ENCODE measurements at regions not wholly inside any gene's neighbourhood (a gene's known extent, or its start where the extent isn't known, plus 50 kb on each side); places are given as distances from the start of the nearest gene placed in this dataset.

DNA sequence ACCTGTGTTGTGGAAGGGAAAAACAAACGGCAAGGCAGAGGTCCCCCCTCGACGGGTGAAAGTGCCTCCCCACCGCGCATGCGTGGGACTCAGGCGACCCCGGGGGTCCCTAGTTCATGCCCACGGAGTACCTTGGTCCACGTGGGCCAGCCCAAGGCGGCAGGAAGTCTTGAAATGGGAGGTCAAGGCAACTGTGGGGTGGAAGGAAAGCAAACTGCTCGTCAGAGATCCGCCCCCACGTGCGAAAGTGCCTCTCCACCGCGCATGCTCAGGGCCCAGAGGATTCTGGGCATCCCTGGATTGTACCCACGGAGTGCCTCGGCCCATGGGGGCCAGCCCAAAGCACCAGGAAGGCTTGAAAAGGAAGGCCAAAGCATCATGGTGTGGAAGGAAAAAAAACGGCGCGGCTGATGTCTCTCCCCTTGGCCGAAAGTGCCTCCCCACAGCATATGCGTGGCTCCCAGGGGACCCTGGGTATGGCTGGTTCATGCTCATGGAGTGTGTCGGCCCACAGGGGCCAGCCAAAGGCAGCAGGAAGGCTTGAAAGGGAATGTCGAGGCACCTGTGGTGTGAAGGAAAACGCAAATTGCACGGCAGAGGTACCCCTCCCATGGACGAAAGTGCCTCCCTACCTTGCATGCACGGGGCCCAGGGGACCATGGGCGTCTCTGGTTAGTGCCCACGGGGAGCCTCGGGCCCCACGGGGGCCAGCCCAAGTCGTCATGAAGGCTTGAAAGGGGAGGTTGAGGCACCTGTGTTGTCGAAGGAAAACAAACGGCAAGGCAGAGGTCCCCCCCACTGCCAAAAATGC lies 369.7 kb downstream of the ALG10 start:
- Histone ChIP-seq H3K4me3 (no peak overlapping the region), H3K36me3 (ENCODE audit: insufficient read depth in 1 of 2, low read depth in 1 of 2) (no peaks in the 10 kb centered on the region), H3K4me1 (no peaks in the 10 kb centered on the region), H3K27ac (no peak overlapping the region), H3K9me3 (no peaks in the 10 kb centered on the region), H3K27me3 (ENCODE audit: insufficient read depth in 3 of 3, low read length in 2 of 3) (peaks cover 0 to 3% (median 0%) of the 10 kb centered on the region in 3 donors)
- no peak for ATAC-seq
- DNase-seq: peak; percentile 3 to 12
- TF ChIP-seq, protein P1, sequence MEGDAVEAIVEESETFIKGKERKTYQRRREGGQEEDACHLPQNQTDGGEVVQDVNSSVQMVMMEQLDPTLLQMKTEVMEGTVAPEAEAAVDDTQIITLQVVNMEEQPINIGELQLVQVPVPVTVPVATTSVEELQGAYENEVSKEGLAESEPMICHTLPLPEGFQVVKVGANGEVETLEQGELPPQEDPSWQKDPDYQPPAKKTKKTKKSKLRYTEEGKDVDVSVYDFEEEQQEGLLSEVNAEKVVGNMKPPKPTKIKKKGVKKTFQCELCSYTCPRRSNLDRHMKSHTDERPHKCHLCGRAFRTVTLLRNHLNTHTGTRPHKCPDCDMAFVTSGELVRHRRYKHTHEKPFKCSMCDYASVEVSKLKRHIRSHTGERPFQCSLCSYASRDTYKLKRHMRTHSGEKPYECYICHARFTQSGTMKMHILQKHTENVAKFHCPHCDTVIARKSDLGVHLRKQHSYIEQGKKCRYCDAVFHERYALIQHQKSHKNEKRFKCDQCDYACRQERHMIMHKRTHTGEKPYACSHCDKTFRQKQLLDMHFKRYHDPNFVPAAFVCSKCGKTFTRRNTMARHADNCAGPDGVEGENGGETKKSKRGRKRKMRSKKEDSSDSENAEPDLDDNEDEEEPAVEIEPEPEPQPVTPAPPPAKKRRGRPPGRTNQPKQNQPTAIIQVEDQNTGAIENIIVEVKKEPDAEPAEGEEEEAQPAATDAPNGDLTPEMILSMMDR (IDR thresholded peaks at IDR 0.05): no peak
- intact Hi-C loops (cut with DNase I): no loop called here
- WGBS, 3 donors: 64 to 67% (median 65%) methylated on average over 36 to 37 of the region's 37 CpGs

DNA sequence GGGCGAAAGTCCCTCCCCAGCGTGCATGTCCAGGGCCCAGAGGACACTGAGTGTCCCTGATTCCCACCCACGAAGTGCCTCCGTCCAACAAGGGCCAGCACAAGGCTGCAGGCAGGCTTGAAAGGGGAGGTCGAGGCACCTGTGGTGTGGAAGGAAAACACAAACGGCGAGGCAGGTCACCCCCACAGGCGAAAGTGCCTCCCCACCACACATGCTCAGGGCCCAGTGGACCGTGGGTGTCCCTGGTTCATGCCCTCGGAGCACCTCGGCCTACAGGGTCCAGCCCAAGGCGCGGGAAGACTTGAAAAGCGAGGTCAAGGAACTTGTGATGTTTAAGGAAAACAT lies 370.4 kb downstream of the ALG10 start:
- Histone ChIP-seq H3K9me3 (no peaks in the 10 kb centered on the region), H3K4me3 (no peak overlapping the region), H3K27me3 (ENCODE audit: insufficient read depth in 3 of 3, low read length in 2 of 3) (peaks cover 0 to 3% (median 0%) of the 10 kb centered on the region in 3 donors), H3K27ac (no peak overlapping the region), H3K36me3 (ENCODE audit: insufficient read depth in 1 of 2, low read depth in 1 of 2) (no peaks in the 10 kb centered on the region), H3K4me1 (no peaks in the 10 kb centered on the region)
- intact Hi-C loops (cut with DNase I): no loop called here
- 69 to 79% (median 76%) methylated on average over 14 of the region's 14 CpGs for WGBS, 3 donors
- TF ChIP-seq, protein P1 (IDR thresholded peaks at IDR 0.05): no peak
- DNase-seq (no peak), ATAC-seq (no peak)

- intact Hi-C loops (cut with DNase I): no loop called here
- 58 to 64% (median 63%) methylated on average over 35 of the region's 35 CpGs for WGBS, 3 donors
Measured at GRCh38 chr12:34393086-34393820, 371.0 kb downstream of the ALG10 start.

GRCh38 chr12:34393821-34394150 lies 371.5 kb downstream of the ALG10 start:
- intact Hi-C loops (cut with DNase I): no loop called here
- H3K27me3 ChIP-seq (ENCODE audit: insufficient read depth in 3 of 3, low read length in 2 of 3): peaks cover 0 to 3% (median 0%) of the 10 kb centered on the region in 3 donors
- no peak overlapping the region for H3K4me3 ChIP-seq
- no peak for ATAC-seq
- DNase-seq: peak; percentile 8 to 37
- no peaks in the 10 kb centered on the region for H3K4me1 ChIP-seq
- WGBS, 3 donors: 53 to 68% (median 65%) methylated on average over 9 to 10 of the region's 10 CpGs
- no peak overlapping the region for H3K27ac ChIP-seq
- TF ChIP-seq, protein P1 (IDR thresholded peaks at IDR 0.05): no peak
- no peaks in the 10 kb centered on the region for H3K9me3 ChIP-seq
- no peaks in the 10 kb centered on the region for H3K36me3 ChIP-seq (ENCODE audit: insufficient read depth in 1 of 2, low read depth in 1 of 2)

More at GRCh38 chr12:34393086-34393820, 371.0 kb downstream of the ALG10 start:
- Histone ChIP-seq H3K9me3 (no peaks in the 10 kb centered on the region), H3K4me3 (no peak overlapping the region), H3K36me3 (ENCODE audit: insufficient read depth in 1 of 2, low read depth in 1 of 2) (no peaks in the 10 kb centered on the region), H3K4me1 (no peaks in the 10 kb centered on the region), H3K27ac (no peak overlapping the region), H3K27me3 (ENCODE audit: insufficient read depth in 3 of 3, low read length in 2 of 3) (peaks cover 0 to 3% (median 0%) of the 10 kb centered on the region in 3 donors)
- peak; percentile 7 to 39 for DNase-seq
- ATAC-seq: no peak
- TF ChIP-seq, protein P1 (IDR thresholded peaks at IDR 0.05): no peak

Data from psoas muscle (tissue), 7 donors.